ENCODE measurements at regions not wholly inside any gene's neighbourhood (a gene's known extent, or its start where the extent isn't known, plus 50 kb on each side); places are given as distances from the start of the nearest gene placed in this dataset.

- TF ChIP-seq POLR2A (IDR thresholded peaks at IDR 0.05) (no peak), CTCF (IDR thresholded peaks at IDR 0.05 in 4 of 5, conservative IDR thresholded peaks at IDR 0.05 in 1 of 5) (no peak)
Measured at GRCh38 chr4:32031026-32031425, 1310.9 kb downstream of the PCDH7 start.
